ENCODE measurements at regions not wholly inside any gene's neighbourhood (a gene's known extent, or its start where the extent isn't known, plus 50 kb on each side); places are given as distances from the start of the nearest gene placed in this dataset.
A peak's percentile ranks its signal among the peaks of the same experiment; 100 is the strongest.

DNA sequence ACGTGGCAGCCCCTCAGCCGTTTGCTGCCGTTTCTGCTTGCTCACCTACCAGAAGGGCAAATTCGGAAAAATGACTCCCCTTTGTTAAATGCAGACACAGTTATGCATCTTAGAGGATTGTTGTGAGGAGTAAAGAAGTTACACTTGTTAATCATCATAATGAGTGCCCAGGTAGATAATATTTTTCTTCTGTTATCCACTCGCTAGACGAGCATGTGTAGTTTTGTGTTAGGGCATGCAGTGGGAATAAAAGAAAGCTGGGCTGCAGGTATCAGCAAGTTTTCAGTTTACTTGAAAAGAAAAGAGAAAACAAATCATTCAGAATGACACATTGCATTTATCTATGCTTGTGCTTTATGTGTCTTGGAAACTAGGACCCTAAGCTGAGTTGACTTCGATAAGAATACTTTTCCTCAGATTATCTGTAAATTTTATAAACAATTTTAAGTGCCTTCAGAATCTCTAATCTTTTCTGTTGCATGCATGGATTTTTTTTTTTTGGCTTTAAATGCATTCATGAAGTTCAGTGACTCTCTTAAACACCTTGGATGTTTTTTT, 365.3 kb downstream of the QKI start:
- Histone ChIP-seq H3K9me3 (replicated peaks; ENCODE audit: control insufficient read depth, insufficient read depth, low read depth, low read length) (no peaks in the 10 kb centered on the region), H2AFZ (ENCODE audit: low read depth, low read length) (peak overlapping the region; percentile 35), H4K20me1 (replicated peaks; ENCODE audit: control insufficient read depth, insufficient read depth, low read length) (no peaks in the 10 kb centered on the region), H3K4me2 (ENCODE audit: insufficient read depth, low read length) (no peak overlapping the region; the same call in 1 of the 2 replicates), H3K4me3 (no peak overlapping the region), H3K9me1 (ENCODE audit: control insufficient read depth, insufficient read depth, low read length) (no peaks in the 10 kb centered on the region), H3K27ac (ENCODE audit: extremely low read depth, low read depth, low read length) (no peak overlapping the region), H3K36me3 (ENCODE audit: control insufficient read depth, insufficient read depth, low read length) (no peaks in the 10 kb centered on the region), H3K9ac (ENCODE audit: insufficient read depth in 1 of 2, low read depth in 2 of 2, low read length in 2 of 2) (no peak overlapping the region), H3K79me2 (ENCODE audit: control insufficient read depth, insufficient read depth, low read length) (no peaks in the 10 kb centered on the region), H3K27me3 (ENCODE audit: control insufficient read depth in 2 of 2, insufficient read depth in 2 of 2, low read length in 2 of 2) (no peaks in the 10 kb centered on the region), H3K4me1 (replicated peaks in 1 of 2; ENCODE audit: control insufficient read depth in 2 of 2, insufficient read depth in 2 of 2, low read length in 2 of 2) (peaks cover 22 to 33% of the 10 kb centered on the region in 2 experiments; a peak in 4 of 5 replicates)
- CTCF ChIA-PET (ENCODE audit: low intra/inter-chr PET ratio) = no interaction called here
- in situ Hi-C loops (cut with MboI) (no loop called here), intact Hi-C loops (cut with micrococcal nuclease) (loop anchor here (5.0 kb wide), 1 partner anchor 208 kb away; no protein-coding TSS in a partner anchor)
- ATAC-seq (no peak), FAIRE-seq (peak; percentile 26), DNase-seq (ENCODE audit: extremely low read depth in 1 of 4, low spot score in 3 of 4) (no peak)
- POLR2A ChIA-PET = no interaction called here
- WGBS (ENCODE audit: insufficient coverage, low coverage, missing lambda C conversion rate) = 53% methylated on average over 7 of the region's 7 CpGs
- no TSS peak for BruUV-seq (replicated peaks)
- TF ChIP-seq ZNF282 (CRISPR knock-in tag; IDR thresholded peaks at IDR 0.05) (no peak), PCBP2 (IDR thresholded peaks at IDR 0.05; ENCODE audit: low read depth, low read length, poor library complexity, severe bottlenecking) (no peak), ZNF140 (CRISPR knock-in tag; IDR thresholded peaks at IDR 0.05) (no peak), ZC3H8 (IDR thresholded peaks at IDR 0.05) (no peak), ZKSCAN1 (IDR thresholded peaks at IDR 0.05; ENCODE audit: low read depth, low read length) (no peak), CHD1 (IDR thresholded peaks at IDR 0.05; ENCODE audit: low read length) (no peak), CSDE1 (IDR thresholded peaks at IDR 0.05) (no peak), E2F6 (IDR thresholded peaks at IDR 0.05; ENCODE audit: borderline replicate concordance in 1 of 2, extremely low read depth in 1 of 2, insufficient read depth in 1 of 2, insufficient read length in 1 of 2, low read depth in 1 of 2, low read length in 1 of 2, poor library complexity in 1 of 2, severe bottlenecking in 1 of 2) (no peak), CGGBP1 (CRISPR knock-in tag; IDR thresholded peaks at IDR 0.05) (no peak), ZNF518B (CRISPR knock-in tag; IDR thresholded peaks at IDR 0.05) (no peak), PHB2 (IDR thresholded peaks at IDR 0.05; ENCODE audit: low read depth) (no peak), ZFP36 (IDR thresholded peaks at IDR 0.05; ENCODE audit: low read depth, low read length, partially characterized antibody) (no peak), HNRNPK (IDR thresholded peaks at IDR 0.05; ENCODE audit: low read depth, low read length, poor library complexity, severe bottlenecking) (no peak), DMBX1 (CRISPR knock-in tag; IDR thresholded peaks at IDR 0.05; ENCODE audit: borderline replicate concordance) (no peak), ILF3 (IDR thresholded peaks at IDR 0.05; ENCODE audit: borderline replicate concordance) (no peak)
- TF ChIP-seq, protein P1, sequence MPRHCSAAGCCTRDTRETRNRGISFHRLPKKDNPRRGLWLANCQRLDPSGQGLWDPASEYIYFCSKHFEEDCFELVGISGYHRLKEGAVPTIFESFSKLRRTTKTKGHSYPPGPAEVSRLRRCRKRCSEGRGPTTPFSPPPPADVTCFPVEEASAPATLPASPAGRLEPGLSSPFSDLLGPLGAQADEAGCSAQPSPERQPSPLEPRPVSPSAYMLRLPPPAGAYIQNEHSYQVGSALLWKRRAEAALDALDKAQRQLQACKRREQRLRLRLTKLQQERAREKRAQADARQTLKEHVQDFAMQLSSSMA (CRISPR knock-in tag; IDR thresholded peaks at IDR 0.05) = no peak
- TF ChIP-seq, protein P2, sequence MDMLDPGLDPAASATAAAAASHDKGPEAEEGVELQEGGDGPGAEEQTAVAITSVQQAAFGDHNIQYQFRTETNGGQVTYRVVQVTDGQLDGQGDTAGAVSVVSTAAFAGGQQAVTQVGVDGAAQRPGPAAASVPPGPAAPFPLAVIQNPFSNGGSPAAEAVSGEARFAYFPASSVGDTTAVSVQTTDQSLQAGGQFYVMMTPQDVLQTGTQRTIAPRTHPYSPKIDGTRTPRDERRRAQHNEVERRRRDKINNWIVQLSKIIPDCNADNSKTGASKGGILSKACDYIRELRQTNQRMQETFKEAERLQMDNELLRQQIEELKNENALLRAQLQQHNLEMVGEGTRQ (CRISPR knock-in tag; IDR thresholded peaks at IDR 0.05) = no peak

Measured in K562 (cell line).